Activated T-cell treated with anti-CD3 and anti-CD28 coated beads, Interleukin-2, amount 50 U/mL, for 72 hours (primary cell): ENCODE measurements at regions not wholly inside any gene's neighbourhood (a gene's known extent, or its start where the extent isn't known, plus 50 kb on each side); places are given as distances from the start of the nearest gene placed in this dataset.
"Not testable (repeated sequence)": the region's sequence is repeated elsewhere in the genome, so short reads cannot be mapped to it uniquely, and the experiment has no call there.

Source experiments
- ATAC-seq, 2 donors: fragments of 150-1000 bp; cut with Tn5 transposase; replicated peaks in 1 of 2; 2 replicates each; pipeline ENCODE4 v1.10.0; 2021; ENCODE audit warnings: moderate library complexity in 2 of 2, mild to moderate bottlenecking in 1 of 2
- DNase-seq, 2 donors: peaks; one replicate each; pipeline ENCODE4 v3.0.0; 2021 to 2022; ENCODE audit warnings: mixed read lengths in 1 of 2
- H3K27ac Mint-ChIP-seq: one replicate; pipeline ENCODE4 v1.8.0; 2022; ENCODE audit warnings: mild to moderate bottlenecking, moderate library complexity, mixed read lengths
- H3K27me3 Mint-ChIP-seq: one replicate; pipeline ENCODE4 v1.8.0; 2022; ENCODE audit warnings: low read depth, mixed read lengths
- H3K36me3 Mint-ChIP-seq, 2 donors: one replicate each; pipeline ENCODE4 v1.8.0; 2022; ENCODE audit warnings: mixed read lengths in 2 of 2, mild to moderate bottlenecking in 1 of 2; ENCODE audit not compliant: insufficient read depth in 2 of 2
- H3K4me1 Mint-ChIP-seq: one replicate; pipeline ENCODE4 v1.8.0; 2022; ENCODE audit warnings: low read depth, mixed read lengths
- H3K4me3 Mint-ChIP-seq, 2 donors: one replicate each; pipeline ENCODE4 v1.8.0; 2022; ENCODE audit warnings: mild to moderate bottlenecking in 2 of 2, mixed read lengths in 2 of 2, moderate library complexity in 2 of 2
- H3K9me3 Mint-ChIP-seq, 2 donors: one replicate each; pipeline ENCODE4 v1.8.0; 2022; ENCODE audit warnings: mixed read lengths in 2 of 2

DNA sequence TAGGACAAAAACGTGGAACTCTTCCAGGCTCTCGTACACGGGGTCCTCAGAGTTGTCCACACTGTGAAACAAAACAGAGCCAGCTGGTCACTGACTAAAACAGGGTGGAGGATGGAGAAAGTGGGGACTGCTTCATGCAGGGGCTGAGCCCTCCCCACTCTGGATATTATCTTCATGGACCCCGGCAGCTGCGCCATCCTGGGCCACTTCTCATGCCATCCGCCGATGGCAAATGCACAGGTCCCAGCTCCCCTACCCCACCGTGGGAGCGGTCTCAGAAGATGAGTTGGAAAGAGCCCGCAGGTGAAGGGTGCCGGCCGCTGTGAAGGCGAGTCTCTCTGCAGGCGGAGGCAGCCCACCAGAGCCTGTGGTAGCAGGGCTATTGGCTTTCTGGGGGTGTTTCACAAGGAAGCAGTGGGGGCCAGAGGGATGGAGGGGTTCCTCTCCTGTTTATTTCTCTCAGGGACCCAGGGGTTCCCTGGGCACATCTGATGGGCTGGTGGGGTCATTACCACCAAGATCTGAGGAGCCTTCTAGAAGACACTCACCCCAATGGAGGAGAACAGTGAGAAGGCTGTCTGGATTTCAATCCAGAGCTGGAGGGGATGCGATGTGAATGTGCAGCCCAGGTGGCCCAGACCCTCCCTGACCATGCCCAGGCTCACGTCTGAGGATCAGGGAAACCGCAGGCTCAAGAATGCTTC, 177.3 kb downstream of the KLF13 start:
- Mint-ChIP-seq H3K36me3 (no peaks in the 10 kb centered on the region), H3K27me3 (peaks cover 8% of the 10 kb centered on the region), H3K9me3 (no peaks in the 10 kb centered on the region)

DNA sequence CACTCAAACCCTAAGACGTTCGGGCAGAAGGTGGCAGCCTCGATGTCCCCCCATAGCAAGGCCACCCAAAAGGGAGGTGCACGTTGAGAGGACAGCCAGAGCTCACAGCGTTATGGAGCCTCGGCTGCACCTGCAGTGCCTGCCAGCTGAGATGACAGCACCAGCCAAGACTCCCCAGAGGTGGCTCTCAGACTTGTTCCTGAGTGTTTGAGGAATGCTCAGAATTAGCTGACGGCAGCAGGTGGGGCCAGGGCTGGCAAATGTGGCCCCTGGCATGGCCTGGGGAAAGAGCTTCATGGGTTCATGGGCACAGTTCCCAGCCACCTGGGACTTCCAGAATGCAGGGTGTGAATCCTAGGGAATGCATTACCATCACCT, 177.8 kb downstream of the KLF13 start:
- H3K4me3 Mint-ChIP-seq: no peak overlapping the region
- ATAC-seq: no peak
- DNase-seq: no peak

More for the DNA sequence above, 177.3 kb downstream of the KLF13 start:
- DNase-seq (no peak), ATAC-seq (no peak)
- H3K4me1 Mint-ChIP-seq: no peaks in the 10 kb centered on the region
- no peak overlapping the region for H3K27ac Mint-ChIP-seq
- no peak overlapping the region for H3K4me3 Mint-ChIP-seq

GRCh38 chr15:31507573-31507972, 180.9 kb downstream of the KLF13 start:
- not testable (repeated sequence) for H3K27ac Mint-ChIP-seq, H3K27me3 Mint-ChIP-seq, H3K4me1 Mint-ChIP-seq, DNase-seq, H3K9me3 Mint-ChIP-seq, ATAC-seq, H3K4me3 Mint-ChIP-seq, H3K36me3 Mint-ChIP-seq

More for the DNA sequence above, 177.8 kb downstream of the KLF13 start:
- Mint-ChIP-seq H3K4me1 (no peaks in the 10 kb centered on the region), H3K27ac (no peak overlapping the region), H3K9me3 (no peaks in the 10 kb centered on the region), H3K36me3 (no peaks in the 10 kb centered on the region), H3K27me3 (peaks cover 8% of the 10 kb centered on the region)

- H3K27ac Mint-ChIP-seq: no peak overlapping the region
- H3K27me3 Mint-ChIP-seq: peaks cover 14% of the 10 kb centered on the region
- no peaks in the 10 kb centered on the region for H3K9me3 Mint-ChIP-seq
- no peaks in the 10 kb centered on the region for H3K36me3 Mint-ChIP-seq
- ATAC-seq (no peak), DNase-seq (no peak)
- H3K4me3 Mint-ChIP-seq: no peak overlapping the region
- peaks cover 17% of the 10 kb centered on the region for H3K4me1 Mint-ChIP-seq
These were observed 182.0 kb downstream of the KLF13 start for GRCh38 chr15:31508656-31509055.

DNA sequence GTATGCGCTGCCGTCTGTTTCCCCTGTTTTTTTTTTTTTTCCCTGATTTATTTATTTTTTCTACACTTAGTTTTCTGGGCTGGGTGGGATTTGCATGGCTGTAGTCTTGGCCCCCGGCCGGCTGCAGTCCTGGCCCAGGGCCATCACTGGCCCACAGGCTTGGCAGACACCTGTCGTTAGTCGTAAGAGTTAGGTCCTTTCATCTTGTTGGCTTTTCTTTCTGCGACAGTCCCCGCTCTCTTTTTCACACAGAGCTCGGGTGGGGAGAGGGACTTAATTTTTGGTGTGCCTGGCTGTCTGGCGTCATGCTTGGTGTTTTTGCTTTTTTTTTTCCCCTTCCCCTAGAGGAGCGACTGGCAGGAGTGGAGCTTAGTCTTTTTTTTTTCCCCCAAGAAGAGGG, 183.4 kb downstream of the KLF13 start:
- ATAC-seq (no peak), DNase-seq (no peak)
- no peak overlapping the region for H3K27ac Mint-ChIP-seq
- H3K9me3 Mint-ChIP-seq: no peaks in the 10 kb centered on the region
- H3K36me3 Mint-ChIP-seq: no peaks in the 10 kb centered on the region
- H3K4me1 Mint-ChIP-seq: peaks cover 17% of the 10 kb centered on the region
- no peak overlapping the region for H3K4me3 Mint-ChIP-seq
- peaks cover 15% of the 10 kb centered on the region for H3K27me3 Mint-ChIP-seq

GRCh38 chr15:31511707-31512310, 185.2 kb downstream of the KLF13 start:
- Mint-ChIP-seq H3K36me3 (no peaks in the 10 kb centered on the region), H3K27ac (peak overlapping the region; percentile 61), H3K4me3 (peak overlapping the region; percentile 74 to 82), H3K27me3 (peaks cover 21% of the 10 kb centered on the region), H3K4me1 (peaks cover 17% of the 10 kb centered on the region), H3K9me3 (peaks cover 0 to 7% of the 10 kb centered on the region in 2 donors)
- peak; percentile 63 to 65 for DNase-seq
- ATAC-seq: peak; percentile 55 to 61

- Mint-ChIP-seq H3K4me3 (no peak overlapping the region), H3K9me3 (peaks cover 0 to 7% of the 10 kb centered on the region in 2 donors), H3K36me3 (no peaks in the 10 kb centered on the region), H3K4me1 (peaks cover 17% of the 10 kb centered on the region), H3K27me3 (peaks cover 14% of the 10 kb centered on the region), H3K27ac (peak overlapping the region; percentile 65)
- ATAC-seq (no peak), DNase-seq (no peak)
These were observed 186.5 kb downstream of the KLF13 start for GRCh38 chr15:31513178-31513577.

DNA sequence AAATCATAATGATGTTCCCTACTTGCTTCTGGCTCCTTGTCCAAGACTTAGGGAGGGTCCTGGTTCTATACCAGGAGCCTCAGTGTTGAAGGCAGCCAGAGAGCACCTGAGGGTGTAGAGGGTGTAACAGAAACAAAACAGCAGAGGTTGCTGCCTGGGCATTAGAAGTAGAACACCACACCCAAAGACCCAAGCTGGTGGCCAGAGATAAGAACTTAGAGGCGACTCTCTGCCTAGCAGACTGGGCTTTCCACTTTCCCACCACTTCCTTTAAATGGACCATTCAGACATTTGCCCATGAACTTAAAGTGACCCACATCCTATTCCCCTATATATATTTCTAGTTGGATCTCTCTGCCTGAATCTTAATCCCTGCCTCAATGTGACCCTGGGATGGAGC, 189.8 kb downstream of the KLF13 start:
- Mint-ChIP-seq H3K4me3 (no peak overlapping the region), H3K27me3 (peaks cover 25% of the 10 kb centered on the region), H3K9me3 (peaks cover 0 to 7% of the 10 kb centered on the region in 2 donors), H3K27ac (no peak overlapping the region), H3K4me1 (peaks cover 17% of the 10 kb centered on the region), H3K36me3 (no peaks in the 10 kb centered on the region)
- DNase-seq (no peak), ATAC-seq (no peak)

GRCh38 chr15:31516874-31517273, 190.2 kb downstream of the KLF13 start:
- ATAC-seq: no peak
- Mint-ChIP-seq H3K9me3 (peaks cover 0 to 7% of the 10 kb centered on the region in 2 donors), H3K4me1 (peaks cover 16% of the 10 kb centered on the region), H3K36me3 (no peaks in the 10 kb centered on the region), H3K27ac (no peak overlapping the region), H3K4me3 (no peak overlapping the region), H3K27me3 (peaks cover 25% of the 10 kb centered on the region)
- DNase-seq: no peak

- DNase-seq: no peak
- Mint-ChIP-seq H3K4me3 (no peak overlapping the region), H3K27me3 (peaks cover 25% of the 10 kb centered on the region), H3K9me3 (peaks cover 0 to 7% of the 10 kb centered on the region in 2 donors), H3K4me1 (peaks cover 8% of the 10 kb centered on the region), H3K36me3 (no peaks in the 10 kb centered on the region), H3K27ac (no peak overlapping the region)
- ATAC-seq: no peak
These were observed 191.1 kb downstream of the KLF13 start for GRCh38 chr15:31517711-31518110.

GRCh38 chr15:31522028-31522427, 195.4 kb downstream of the KLF13 start:
- Mint-ChIP-seq H3K27me3 (peaks cover 11% of the 10 kb centered on the region), H3K4me3 (no peak overlapping the region), H3K36me3 (no peaks in the 10 kb centered on the region), H3K27ac (no peak overlapping the region), H3K9me3 (no peaks in the 10 kb centered on the region), H3K4me1 (no peaks in the 10 kb centered on the region)
- no peak for DNase-seq
- ATAC-seq: no peak

DNA sequence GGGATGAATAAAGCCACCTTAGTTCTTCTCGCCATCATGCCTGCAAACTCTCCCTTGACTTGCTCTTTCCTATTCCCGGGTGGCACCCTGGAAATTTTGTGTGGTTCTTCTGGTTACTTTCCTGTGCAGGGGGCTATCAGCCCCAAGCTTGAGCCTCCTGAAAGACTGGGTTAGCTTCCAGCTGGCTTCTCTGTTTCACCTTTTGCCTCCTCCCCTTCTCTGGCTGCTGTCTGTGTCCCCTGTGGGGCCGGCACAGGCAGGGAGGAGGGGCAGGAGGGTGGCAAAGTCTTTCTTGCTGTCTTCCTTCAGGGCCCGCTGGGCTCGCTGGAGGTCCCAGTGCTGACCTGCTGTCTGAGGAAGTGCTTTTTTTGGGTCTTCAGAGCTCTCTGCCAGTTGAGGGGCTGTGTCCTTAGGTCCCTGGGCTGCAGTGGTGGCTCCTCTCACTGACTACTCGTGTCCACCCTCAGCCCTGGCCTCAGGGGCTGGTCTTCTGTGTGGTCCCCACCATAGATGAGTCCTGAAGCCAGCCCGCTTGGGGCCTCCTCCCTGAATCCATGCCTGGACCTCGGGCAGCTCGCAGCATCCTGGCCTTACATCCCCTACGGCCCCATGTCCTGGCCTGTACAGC, 196.5 kb downstream of the KLF13 start:
- Mint-ChIP-seq H3K36me3 (no peaks in the 10 kb centered on the region), H3K27ac (no peak overlapping the region), H3K4me3 (no peak overlapping the region), H3K9me3 (no peaks in the 10 kb centered on the region), H3K27me3 (peaks cover 11% of the 10 kb centered on the region), H3K4me1 (no peaks in the 10 kb centered on the region)
- DNase-seq (no peak), ATAC-seq (no peak)

- H3K36me3 Mint-ChIP-seq: no peaks in the 10 kb centered on the region
- no peak overlapping the region for H3K27ac Mint-ChIP-seq
- DNase-seq: no peak
- no peaks in the 10 kb centered on the region for H3K9me3 Mint-ChIP-seq
- ATAC-seq: no peak
- peaks cover 11% of the 10 kb centered on the region for H3K27me3 Mint-ChIP-seq
- H3K4me1 Mint-ChIP-seq: no peaks in the 10 kb centered on the region
- no peak overlapping the region for H3K4me3 Mint-ChIP-seq
These were observed 197.0 kb downstream of the KLF13 start for GRCh38 chr15:31523655-31524049.
